ENCODE measurements at regions not wholly inside any gene's neighbourhood (a gene's known extent, or its start where the extent isn't known, plus 50 kb on each side); places are given as distances from the start of the nearest gene placed in this dataset.
A peak's percentile ranks its signal among the peaks of the same experiment; 100 is the strongest.

GRCh38 chr5:39675676-39676075, 250.9 kb upstream of the DAB2 start:
- intact Hi-C loops (cut with DNase I; ENCODE audit: low total_unique reads) = no loop called here
- Histone ChIP-seq H3K4me3 (no peak overlapping the region), H3K27ac (peak overlapping the region; percentile 44 to 79 (median 66)), H3K36me3 (no peaks in the 10 kb centered on the region), H3K9me3 (no peaks in the 10 kb centered on the region), H3K27me3 (no peaks in the 10 kb centered on the region), H3K4me1 (peaks cover 0 to 48% (median 18%) of the 10 kb centered on the region in 4 donors)
- in situ Hi-C loops (cut with MboI; ENCODE audit: low pct_ligation_motif_present in 1 of 4, low pct_unique_long_range_greater_than_20kb in 1 of 4, low sequenced_read_pairs in 3 of 4) = no loop called here
- no peak for DNase-seq
- 36 to 37% methylated on average over 2 of the region's 2 CpGs for WGBS, 2 donors (ENCODE audit: low coverage in 1 of 2)
- TF ChIP-seq EP300 (IDR thresholded peaks at IDR 0.05; ENCODE audit: low read depth) (no peak), CTCF (IDR thresholded peaks at IDR 0.05) (no peak), POLR2AphosphoS5 (IDR thresholded peaks at IDR 0.05) (no peak), POLR2A (IDR thresholded peaks at IDR 0.05) (no peak)

GRCh38 chr5:39674209-39675082, 249.7 kb upstream of the DAB2 start:
- Histone ChIP-seq H3K4me1 (peaks cover 0 to 50% (median 17%) of the 10 kb centered on the region in 4 donors), H3K4me3 (no peak overlapping the region), H3K27me3 (no peaks in the 10 kb centered on the region), H3K36me3 (no peaks in the 10 kb centered on the region), H3K27ac (peak overlapping the region; percentile 44 to 79 (median 66)), H3K9me3 (no peaks in the 10 kb centered on the region)
- WGBS, 2 donors (ENCODE audit: low coverage in 1 of 2) = 48 to 50% methylated on average over 2 of the region's 2 CpGs
- TF ChIP-seq CTCF (IDR thresholded peaks at IDR 0.05) = no peak
- intact Hi-C loops (cut with DNase I; ENCODE audit: low total_unique reads) = no loop called here
- in situ Hi-C loops (cut with MboI; ENCODE audit: low pct_ligation_motif_present in 1 of 4, low pct_unique_long_range_greater_than_20kb in 1 of 4, low sequenced_read_pairs in 3 of 4) = no loop called here
- DNase-seq = no peak

DNA sequence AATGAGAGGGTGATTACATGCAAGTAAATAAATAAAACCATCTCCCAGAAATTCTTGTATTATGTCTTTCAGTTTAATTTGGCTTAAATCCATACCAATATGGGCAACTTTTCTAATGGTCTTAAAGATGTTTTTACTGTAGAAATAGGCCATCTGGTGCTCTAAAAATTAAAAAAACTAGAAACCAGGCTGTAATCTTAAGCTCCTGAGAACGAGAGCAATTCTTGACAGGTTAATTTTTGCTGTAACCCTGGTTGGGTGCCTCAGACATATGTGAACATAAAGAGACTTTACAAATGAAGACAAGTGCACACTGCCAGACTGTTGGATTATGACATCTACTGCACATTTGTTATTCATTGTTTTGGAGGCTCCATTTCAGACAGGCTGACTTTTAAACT, 246.8 kb upstream of the DAB2 start:
- no peak overlapping the region for H3K4me3 ChIP-seq
- no peaks in the 10 kb centered on the region for H3K9me3 ChIP-seq
- H3K27ac ChIP-seq = peak overlapping the region in 2 of 4 donors; percentile 4 to 35
- no peak for TF ChIP-seq EP300 (IDR thresholded peaks at IDR 0.05; ENCODE audit: low read depth)
- no peak for TF ChIP-seq POLR2AphosphoS5 (IDR thresholded peaks at IDR 0.05)
- TF ChIP-seq CTCF (IDR thresholded peaks at IDR 0.05) = no peak
- TF ChIP-seq POLR2A (IDR thresholded peaks at IDR 0.05) = no peak
- H3K4me1 ChIP-seq = peaks cover 0 to 41% (median 16%) of the 10 kb centered on the region in 4 donors
- WGBS, 2 donors (ENCODE audit: low coverage in 1 of 2) = 22 to 24% methylated on average over 1 of the region's 1 CpG
- DNase-seq = no peak
- no peaks in the 10 kb centered on the region for H3K27me3 ChIP-seq
- in situ Hi-C loops (cut with MboI; ENCODE audit: low pct_ligation_motif_present in 1 of 4, low pct_unique_long_range_greater_than_20kb in 1 of 4, low sequenced_read_pairs in 3 of 4) = no loop called here
- intact Hi-C loops (cut with DNase I; ENCODE audit: low total_unique reads) = no loop called here
- H3K36me3 ChIP-seq = no peaks in the 10 kb centered on the region

- in situ Hi-C loops (cut with MboI; ENCODE audit: low pct_ligation_motif_present in 1 of 4, low pct_unique_long_range_greater_than_20kb in 1 of 4, low sequenced_read_pairs in 3 of 4) = no loop called here
- Histone ChIP-seq H3K36me3 (no peaks in the 10 kb centered on the region), H3K9me3 (no peaks in the 10 kb centered on the region), H3K4me1 (peaks cover 0 to 35% (median 16%) of the 10 kb centered on the region in 4 donors), H3K27me3 (no peaks in the 10 kb centered on the region), H3K4me3 (no peak overlapping the region), H3K27ac (peak overlapping the region in 1 of 4 donors; percentile 35)
- TF ChIP-seq CTCF (IDR thresholded peaks at IDR 0.05) (no peak), POLR2A (IDR thresholded peaks at IDR 0.05) (no peak), EP300 (IDR thresholded peaks at IDR 0.05; ENCODE audit: low read depth) (no peak), POLR2AphosphoS5 (IDR thresholded peaks at IDR 0.05) (no peak)
- intact Hi-C loops (cut with DNase I; ENCODE audit: low total_unique reads) = no loop called here
- DNase-seq = no peak
Measured at GRCh38 chr5:39670955-39671354, 246.2 kb upstream of the DAB2 start.

Measured in transverse colon (tissue), 4 donors.